A549 (cell line): ENCODE measurements at regions not wholly inside any gene's neighbourhood (a gene's known extent, or its start where the extent isn't known, plus 50 kb on each side); places are given as distances from the start of the nearest gene placed in this dataset.

Experiments
- ATAC-seq, 2 experiments: fragments of 200-7000 bp in 1 of 2; fragments of >200 bp in 1 of 2; cut with Nextera tagmentation in 1 of 2; cut with Tn5 transposase in 1 of 2; 3 replicates each; pipeline versions ENCODE4 v1.8.0 to v1.9.1; 2018 to 2020; ENCODE audit warnings: mild to moderate bottlenecking in 1 of 2, moderate library complexity in 1 of 2
- CTCF ChIA-PET: fragments of 300-600 bp; sonication (Branson Sonifier 250); formaldehyde crosslinking; extraction: SDS; loops from one replicate; lab custom pipeline; 2021; ENCODE audit warnings: antibody characterized with exemption, inconsistent platforms; lab: Yijun Ruan, JAX
- POLR2A ChIA-PET: fragments of 350-600 bp; formaldehyde crosslinking; extraction: SDS; loops from one replicate; lab custom pipeline; 2021; ENCODE audit warnings: antibody characterized with exemption, inconsistent platforms; lab: Yijun Ruan, JAX
- DNase-seq, 2 experiments: peaks; one replicate each; pipeline versions ENCODE4 v3.0.0 to v3.0.0-alpha.2; 2011 to 2016; ENCODE audit warnings: low read depth in 1 of 2, low spot score in 1 of 2
- FAIRE-seq: peaks from 2 replicates; lab custom pipeline; 2011; peaks lifted over from hg19 to GRCh38; lab: Jason Lieb, UNC
- H3K27ac ChIP-seq, 2 experiments: fragments of >200 bp; sonication (Bioruptor Twin); formaldehyde crosslinking; 3 replicates each; pipeline ENCODE4 v1.5.1; 2016 to 2017
- H3K4me1 ChIP-seq: fragments of >200 bp; sonication (Bioruptor Twin); formaldehyde crosslinking; 3 replicates; pipeline ENCODE4 v1.6.1; 2016
- H3K4me2 ChIP-seq: fragments of >200 bp; sonication (Bioruptor Twin); formaldehyde crosslinking; 3 replicates; pipeline ENCODE4 v1.6.1; 2016
- H3K4me3 ChIP-seq: fragments of >200 bp; sonication (Bioruptor Twin); formaldehyde crosslinking; 3 replicates; pipeline ENCODE4 v1.5.1; 2016
- H3K9me3 ChIP-seq: fragments of >200 bp; sonication (Bioruptor Twin); formaldehyde crosslinking; 3 replicates; pipeline ENCODE4 v1.6.1; 2016
- BHLHE40 ChIP-seq: IDR thresholded peaks from 2 replicates; pipeline ENCODE4 v1.6.1; 2012; ENCODE audit warnings: low read depth, low read length, inconsistent platforms
- CBX8 ChIP-seq: fragments of 200-600 bp; sonication (generic); IDR thresholded peaks from 2 replicates; pipeline ENCODE4 v1.6.1; 2016
- CEBPB ChIP-seq, 2 experiments: fragments of >200 bp in 1 of 2; sonication (Bioruptor Twin) in 1 of 2; formaldehyde crosslinking in 1 of 2; IDR thresholded peaks; 2 replicates each; pipeline ENCODE4 v1.6.1; 2012 to 2016
- CHD2 ChIP-seq: fragments of 150-350 bp; IDR thresholded peaks from 2 replicates; pipeline ENCODE4 v1.6.1; 2014; ENCODE audit warnings: low read length; ENCODE audit not compliant: partially characterized antibody
- FOSL2 ChIP-seq, 2 experiments: fragments of 450-650 bp in 1 of 2; fragments of >200 bp in 1 of 2; sonication (Bioruptor Twin) in 1 of 2; formaldehyde crosslinking; IDR thresholded peaks; 2 replicates each; pipeline versions ENCODE4 v1.5.0 to v1.6.1; 2016 to 2020; ENCODE audit warnings: mild to moderate bottlenecking in 1 of 2, moderate library complexity in 1 of 2
- FOXS1 ChIP-seq: fragments of 250-450 bp; sonication (Bioruptor Pico); IDR thresholded peaks from 2 replicates; pipeline ENCODE4 v1.5.0; 2020; ENCODE audit warnings: mild to moderate bottlenecking, moderate library complexity
- GATA3 ChIP-seq: IDR thresholded peaks from 2 replicates; pipeline ENCODE4 v1.6.1; 2012; ENCODE audit warnings: borderline replicate concordance
- HOXB5 ChIP-seq: fragments of 250-450 bp; sonication (Bioruptor Pico); IDR thresholded peaks from 2 replicates; pipeline ENCODE4 v1.5.0; 2020; ENCODE audit warnings: mild to moderate bottlenecking, moderate library complexity
- NFE2L2 ChIP-seq: fragments of 150-350 bp; conservative IDR thresholded peaks from 2 replicates; pipeline ENCODE4 v1.6.1; 2014; ENCODE audit warnings: low read length
- NR3C1 ChIP-seq: fragments of >200 bp; sonication (Bioruptor Twin); formaldehyde crosslinking; IDR thresholded peaks from 3 replicates; pipeline ENCODE4 v1.6.1; 2017
- POLR2AphosphoS2 ChIP-seq: conservative IDR thresholded peaks from 2 replicates; pipeline ENCODE4 v1.6.1; 2012; ENCODE audit warnings: low read length, improper control_type of control experiment, inconsistent platforms
- RAD21 ChIP-seq, 2 experiments: fragments of >200 bp in 1 of 2; sonication (Bioruptor Twin) in 1 of 2; formaldehyde crosslinking in 1 of 2; IDR thresholded peaks in 1 of 2; conservative IDR thresholded peaks in 1 of 2; 2 replicates in 1 of 2; 3 replicates in 1 of 2; pipeline ENCODE4 v1.6.1; 2012 to 2018; ENCODE audit warnings: inconsistent platforms in 1 of 2
- RCOR1 ChIP-seq: fragments of 150-350 bp; IDR thresholded peaks from 2 replicates; pipeline ENCODE4 v1.6.1; 2014; ENCODE audit warnings: antibody characterized with exemption, low read length, low read depth
- RNF2 ChIP-seq: fragments of 200-600 bp; sonication (generic); IDR thresholded peaks from 2 replicates; pipeline ENCODE4 v1.6.1; 2016; ENCODE audit warnings: low read depth, mild to moderate bottlenecking, antibody characterized with exemption, moderate library complexity, borderline replicate concordance
- TFCP2L1 ChIP-seq: fragments of 250-450 bp; sonication (Bioruptor Pico); IDR thresholded peaks from 2 replicates; pipeline ENCODE4 v1.5.0; 2021; ENCODE audit warnings: mild to moderate bottlenecking
- WGBS: methylation state at CpG from one replicate; pipeline ENCODE4 v1.1.6; 2017; ENCODE audit errors: missing lambda C conversion rate; 5-methylcytosine and 5-hydroxymethylcytosine counted together
- TF ChIP-seq, protein P1 (sequence below): fragments of 450-650 bp; IDR thresholded peaks from 2 replicates; pipeline ENCODE4 v1.6.1; 2014; ENCODE audit warnings: antibody characterized with exemption
- TF ChIP-seq, protein P2 (sequence below): fragments of 250-450 bp; sonication (Bioruptor Pico); IDR thresholded peaks from 2 replicates; pipeline ENCODE4 v1.5.0; 2020; ENCODE audit warnings: low read depth, mild to moderate bottlenecking, moderate library complexity
- TF ChIP-seq, protein P3 (sequence below): IDR thresholded peaks from 2 replicates; pipeline ENCODE4 v1.6.1; 2012
- TF ChIP-seq, protein P4 (sequence below): fragments of >200 bp; sonication (Bioruptor Twin); formaldehyde crosslinking; IDR thresholded peaks from 3 replicates; pipeline ENCODE4 v1.5.1; 2016
- TF ChIP-seq, protein P5 (sequence below): fragments of >200 bp; sonication (Bioruptor Twin); formaldehyde crosslinking; IDR thresholded peaks from 2 replicates; pipeline ENCODE4 v1.6.1; 2016

DNA sequence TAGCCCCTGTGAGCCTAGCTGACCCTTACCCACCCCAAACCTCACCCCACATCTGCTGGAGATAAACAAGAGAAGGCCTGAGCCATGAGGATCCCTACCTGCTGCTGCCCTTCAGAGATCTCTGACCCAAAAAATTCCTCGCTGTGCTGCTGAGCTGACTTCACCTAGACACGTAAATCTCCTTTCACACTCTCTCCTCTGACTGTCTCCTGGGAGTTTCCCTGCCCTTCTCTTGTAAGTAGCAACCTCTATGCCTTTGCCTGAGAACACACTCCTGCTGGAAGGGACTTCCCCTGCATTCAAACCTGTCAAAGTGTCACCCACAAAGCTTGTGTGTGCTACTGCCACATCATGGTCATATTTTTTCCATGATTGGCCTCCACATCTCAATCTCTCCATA lies 134.2 kb upstream of the NOL4 start:
- POLR2A ChIA-PET = no interaction called here
- H3K4me2 ChIP-seq = no peak overlapping the region
- H3K27ac ChIP-seq = no peak overlapping the region
- no peak for ATAC-seq
- WGBS = 22% methylated on average over 2 of the region's 2 CpGs
- CTCF ChIA-PET = no interaction called here
- DNase-seq = no peak
- no peak for FAIRE-seq
- no peaks in the 10 kb centered on the region for H3K9me3 ChIP-seq
- no peaks in the 10 kb centered on the region for H3K4me1 ChIP-seq
- TF ChIP-seq TFCP2L1 (CRISPR knock-in tag) = no peak
- TF ChIP-seq NR3C1 = no peak
- TF ChIP-seq, protein P1, sequence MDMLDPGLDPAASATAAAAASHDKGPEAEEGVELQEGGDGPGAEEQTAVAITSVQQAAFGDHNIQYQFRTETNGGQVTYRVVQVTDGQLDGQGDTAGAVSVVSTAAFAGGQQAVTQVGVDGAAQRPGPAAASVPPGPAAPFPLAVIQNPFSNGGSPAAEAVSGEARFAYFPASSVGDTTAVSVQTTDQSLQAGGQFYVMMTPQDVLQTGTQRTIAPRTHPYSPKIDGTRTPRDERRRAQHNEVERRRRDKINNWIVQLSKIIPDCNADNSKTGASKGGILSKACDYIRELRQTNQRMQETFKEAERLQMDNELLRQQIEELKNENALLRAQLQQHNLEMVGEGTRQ = no peak
- no peak for TF ChIP-seq RNF2
- TF ChIP-seq CBX8 = no peak
- no peak for TF ChIP-seq HOXB5
- TF ChIP-seq, protein P2, sequence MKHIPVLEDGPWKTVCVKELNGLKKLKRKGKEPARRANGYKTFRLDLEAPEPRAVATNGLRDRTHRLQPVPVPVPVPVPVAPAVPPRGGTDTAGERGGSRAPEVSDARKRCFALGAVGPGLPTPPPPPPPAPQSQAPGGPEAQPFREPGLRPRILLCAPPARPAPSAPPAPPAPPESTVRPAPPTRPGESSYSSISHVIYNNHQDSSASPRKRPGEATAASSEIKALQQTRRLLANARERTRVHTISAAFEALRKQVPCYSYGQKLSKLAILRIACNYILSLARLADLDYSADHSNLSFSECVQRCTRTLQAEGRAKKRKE (CRISPR knock-in tag) = no peak
- TF ChIP-seq, protein P3, sequence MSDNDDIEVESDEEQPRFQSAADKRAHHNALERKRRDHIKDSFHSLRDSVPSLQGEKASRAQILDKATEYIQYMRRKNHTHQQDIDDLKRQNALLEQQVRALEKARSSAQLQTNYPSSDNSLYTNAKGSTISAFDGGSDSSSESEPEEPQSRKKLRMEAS = no peak
- TF ChIP-seq, protein P4, sequence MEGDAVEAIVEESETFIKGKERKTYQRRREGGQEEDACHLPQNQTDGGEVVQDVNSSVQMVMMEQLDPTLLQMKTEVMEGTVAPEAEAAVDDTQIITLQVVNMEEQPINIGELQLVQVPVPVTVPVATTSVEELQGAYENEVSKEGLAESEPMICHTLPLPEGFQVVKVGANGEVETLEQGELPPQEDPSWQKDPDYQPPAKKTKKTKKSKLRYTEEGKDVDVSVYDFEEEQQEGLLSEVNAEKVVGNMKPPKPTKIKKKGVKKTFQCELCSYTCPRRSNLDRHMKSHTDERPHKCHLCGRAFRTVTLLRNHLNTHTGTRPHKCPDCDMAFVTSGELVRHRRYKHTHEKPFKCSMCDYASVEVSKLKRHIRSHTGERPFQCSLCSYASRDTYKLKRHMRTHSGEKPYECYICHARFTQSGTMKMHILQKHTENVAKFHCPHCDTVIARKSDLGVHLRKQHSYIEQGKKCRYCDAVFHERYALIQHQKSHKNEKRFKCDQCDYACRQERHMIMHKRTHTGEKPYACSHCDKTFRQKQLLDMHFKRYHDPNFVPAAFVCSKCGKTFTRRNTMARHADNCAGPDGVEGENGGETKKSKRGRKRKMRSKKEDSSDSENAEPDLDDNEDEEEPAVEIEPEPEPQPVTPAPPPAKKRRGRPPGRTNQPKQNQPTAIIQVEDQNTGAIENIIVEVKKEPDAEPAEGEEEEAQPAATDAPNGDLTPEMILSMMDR = no peak
- H3K4me3 ChIP-seq = no peak overlapping the region

DNA sequence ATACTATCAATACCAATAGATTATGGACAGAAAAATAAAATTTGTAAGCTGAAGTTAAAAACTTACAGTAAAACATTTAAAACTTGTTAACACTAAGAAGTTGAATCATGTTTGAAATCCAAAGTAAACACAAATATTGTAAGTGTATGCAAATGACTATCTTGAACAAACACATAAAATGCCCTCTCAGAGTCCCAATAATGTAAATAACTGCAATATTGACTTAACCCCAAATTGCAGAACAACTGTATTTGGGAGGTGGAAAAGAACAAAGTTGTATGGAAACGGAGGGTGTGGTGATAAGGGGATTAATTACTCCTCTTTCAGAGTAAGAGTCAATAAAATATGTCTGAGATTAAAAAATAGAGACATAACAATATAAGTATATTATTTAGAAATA lies 140.0 kb upstream of the NOL4 start:
- ATAC-seq = no peak
- H3K4me2 ChIP-seq = no peak overlapping the region
- no peaks in the 10 kb centered on the region for H3K4me1 ChIP-seq
- CTCF ChIA-PET = no interaction called here
- no peaks in the 10 kb centered on the region for H3K9me3 ChIP-seq
- WGBS = 4% methylated on average over 1 of the region's 1 CpG
- TF ChIP-seq CEBPB (IDR thresholded peaks at IDR 0.05) (no peak), FOXS1 (no peak), CHD2 (no peak), RCOR1 (no peak), FOSL2 (IDR thresholded peaks at IDR 0.05) (no peak), FOSL2 (CRISPR knock-in tag; IDR thresholded peaks at IDR 0.05) (no peak), RAD21 (conservative IDR thresholded peaks at IDR 0.05 in 1 of 2, IDR thresholded peaks at IDR 0.05 in 1 of 2) (no peak)
- TF ChIP-seq, protein P5, sequence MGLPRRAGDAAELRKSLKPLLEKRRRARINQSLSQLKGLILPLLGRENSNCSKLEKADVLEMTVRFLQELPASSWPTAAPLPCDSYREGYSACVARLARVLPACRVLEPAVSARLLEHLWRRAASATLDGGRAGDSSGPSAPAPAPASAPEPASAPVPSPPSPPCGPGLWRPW = no peak
- FAIRE-seq = no peak
- H3K4me3 ChIP-seq = no peak overlapping the region
- no peak overlapping the region for H3K27ac ChIP-seq
- POLR2A ChIA-PET = no interaction called here
- no peak for DNase-seq

DNA sequence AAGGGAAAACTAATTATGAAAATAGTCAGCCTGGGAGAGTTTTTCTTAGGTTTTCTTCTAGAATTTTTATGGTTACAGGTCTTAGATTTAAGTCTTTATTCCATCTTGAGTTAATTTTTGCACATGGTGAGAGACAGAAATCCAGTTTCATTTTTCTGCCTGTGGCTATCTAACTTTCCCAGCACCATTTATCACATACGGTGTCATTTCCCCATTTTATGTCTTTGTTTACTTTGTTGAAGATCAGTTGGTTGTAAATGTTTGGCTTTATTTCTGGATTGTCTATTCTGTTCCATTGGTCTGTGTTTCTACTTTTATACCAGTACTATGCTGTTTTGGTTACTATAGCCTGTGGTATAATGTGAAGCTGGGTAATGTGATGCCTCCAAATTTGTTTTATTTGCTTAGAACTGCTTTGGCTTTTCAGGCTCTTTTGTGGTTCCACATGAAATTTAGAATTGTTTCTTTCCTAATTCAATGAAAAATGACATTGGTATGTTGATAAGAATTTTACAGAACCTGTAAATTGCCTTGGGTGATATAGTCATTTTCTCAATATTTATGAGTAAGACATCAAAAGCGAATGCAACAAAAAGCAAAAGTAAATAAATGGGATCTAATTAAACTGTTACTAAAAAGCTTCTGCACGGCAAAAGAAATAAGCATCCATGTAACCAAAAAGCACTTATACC lies 146.1 kb upstream of the NOL4 start:
- no peaks in the 10 kb centered on the region for H3K9me3 ChIP-seq
- DNase-seq (no peak), FAIRE-seq (no peak), ATAC-seq (no peak)
- POLR2A ChIA-PET = no interaction called here
- no peaks in the 10 kb centered on the region for H3K4me1 ChIP-seq
- H3K27ac ChIP-seq = no peak overlapping the region
- CTCF ChIA-PET = no interaction called here
- H3K4me3 ChIP-seq = no peak overlapping the region
- TF ChIP-seq BHLHE40 (no peak), RCOR1 (no peak), POLR2AphosphoS2 (no peak), NFE2L2 (no peak), GATA3 (no peak), FOSL2 (IDR thresholded peaks at IDR 0.05) (no peak), FOSL2 (CRISPR knock-in tag; IDR thresholded peaks at IDR 0.05) (no peak), CHD2 (no peak)
- H3K4me2 ChIP-seq = no peak overlapping the region
- 17% methylated on average over 3 of the region's 3 CpGs for WGBS
